ENCODE measurements at regions not wholly inside any gene's neighbourhood (a gene's known extent, or its start where the extent isn't known, plus 50 kb on each side); places are given as distances from the start of the nearest gene placed in this dataset.

DNA sequence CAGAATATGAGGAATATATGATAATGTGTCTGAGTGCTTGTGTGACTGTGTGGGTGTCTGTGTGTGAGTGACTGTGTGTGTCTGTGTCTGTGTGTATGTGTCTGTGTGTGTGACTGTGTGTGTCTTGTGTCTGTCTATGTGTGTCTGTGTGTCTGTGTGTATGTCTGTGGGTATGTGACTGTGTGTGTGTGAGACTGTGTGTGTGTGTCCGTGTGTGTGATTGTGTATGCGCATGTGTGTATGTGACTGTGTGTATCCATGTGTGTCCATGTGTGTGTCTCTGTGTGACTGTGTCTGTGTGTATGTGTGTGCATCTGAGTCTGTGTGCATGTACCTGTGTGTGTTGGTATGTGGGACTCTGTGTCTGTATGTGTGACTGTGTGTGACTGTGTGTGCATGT, 1361.2 kb upstream of the TMEM132C start:
- TF ChIP-seq CTCF (conservative IDR thresholded peaks at IDR 0.05; ENCODE audit: low read depth, low read length) (no peak), EZH2phosphoT487 (IDR thresholded peaks at IDR 0.05; ENCODE audit: borderline replicate concordance, low read length) (no peak)

Data from PC-3 (cell line).